ENCODE measurements at regions not wholly inside any gene's neighbourhood (a gene's known extent, or its start where the extent isn't known, plus 50 kb on each side); places are given as distances from the start of the nearest gene placed in this dataset.

DNA sequence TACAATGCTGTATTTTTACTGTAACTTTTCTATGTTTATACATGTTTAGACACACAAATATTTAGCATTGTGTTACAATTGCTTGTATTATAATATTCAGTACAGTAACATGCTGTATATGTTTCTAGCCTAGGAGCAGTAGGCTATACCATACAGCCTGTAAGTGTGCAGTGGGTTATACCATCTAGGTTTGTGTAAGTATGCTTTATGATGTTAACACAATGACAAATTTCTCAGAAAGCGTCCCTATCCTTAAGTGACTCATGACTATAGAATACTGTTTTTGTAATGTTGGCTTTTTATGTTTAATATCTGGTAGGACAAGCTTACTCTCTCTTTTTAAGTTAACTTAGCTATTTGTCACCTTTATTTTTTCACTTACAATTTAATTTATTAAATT lies 127.5 kb upstream of the THRB start:
- in situ Hi-C loops (cut with MboI; ENCODE audit: low sequenced_read_pairs) (no loop called here), intact Hi-C loops (cut with micrococcal nuclease) (no loop called here), dilution Hi-C loops (cut with HindIII; ENCODE audit: low sequenced_read_pairs, unreplicated experiment) (no loop called here)
- Histone ChIP-seq H2BK20ac (ENCODE audit: low read depth, low read length) (no peak overlapping the region), H3K27me3 (ENCODE audit: control insufficient read depth, insufficient read depth, low read length) (no peaks in the 10 kb centered on the region), H3K23ac (ENCODE audit: low read depth, low read length) (no peak overlapping the region), H3K27ac (ENCODE audit: insufficient read depth, low read length) (no peak overlapping the region), H4K8ac (ENCODE audit: low read depth in 2 of 2, low read length in 2 of 2) (no peak overlapping the region), H3K9ac (ENCODE audit: low read depth, low read length) (no peak overlapping the region), H2AK9ac (replicated peaks; ENCODE audit: low read depth, low read length, poor library complexity) (no peak overlapping the region), H2BK5ac (ENCODE audit: low read depth, low read length, poor library complexity, severe bottlenecking) (no peak overlapping the region), H2BK15ac (ENCODE audit: low read depth, low read length) (no peak overlapping the region), H3K18ac (ENCODE audit: low read depth, low read length) (no peak overlapping the region), H3K79me1 (ENCODE audit: low read depth in 1 of 2, low read length in 2 of 2) (no peaks in the 10 kb centered on the region), H2BK120ac (ENCODE audit: low read depth, low read length) (no peak overlapping the region), H3K4me2 (ENCODE audit: low read depth, low read length) (no peak overlapping the region), H3K9me3 (ENCODE audit: control insufficient read depth, insufficient read depth, low read length) (no peaks in the 10 kb centered on the region), H2AK5ac (ENCODE audit: low read depth, low read length) (no peak overlapping the region), H2AFZ (replicated peaks; ENCODE audit: low read length, poor library complexity) (no peak overlapping the region), H3K4me3 (ENCODE audit: insufficient read depth, low read depth, low read length) (no peak overlapping the region), H3K14ac (replicated peaks; ENCODE audit: low read depth, low read length) (no peak overlapping the region), H3K4ac (ENCODE audit: low read depth, low read length) (no peak overlapping the region), H4K91ac (ENCODE audit: insufficient read depth, low read depth, low read length) (no peak overlapping the region), H4K20me1 (ENCODE audit: insufficient read depth, low read length) (no peaks in the 10 kb centered on the region), H3K4me1 (ENCODE audit: control insufficient read depth, insufficient read depth, low read length) (no peaks in the 10 kb centered on the region), H3K36me3 (ENCODE audit: control insufficient read depth, insufficient read depth, low read length) (no peaks in the 10 kb centered on the region), H3K56ac (ENCODE audit: extremely low read depth, insufficient read depth, low read length) (no peak overlapping the region), H3K9me1 (ENCODE audit: insufficient read depth, low read length) (no peaks in the 10 kb centered on the region), H4K5ac (ENCODE audit: low read depth, low read length) (no peak overlapping the region)
- no TSS peak for BruUV-seq (replicated peaks)
- ATAC-seq (ENCODE audit: low read depth) = no peak
- POLR2A ChIA-PET (ENCODE audit: unreplicated experiment) = no interaction called here
- CTCF ChIA-PET = interaction anchor here (0.6 to 1.2 kb wide), 3 partner anchors 10 to 623 kb away, joined by 3 to 7 read pairs (median 5); no protein-coding TSS in a partner anchor
- no peak for DNase-seq
- WGBS, 2 experiments (ENCODE audit: extremely low coverage in 2 of 2, insufficient read length in 1 of 2) = no CpG with 5 or more reads among the region's 1 CpG
- TF ChIP-seq CTCF (conservative IDR thresholded peaks at IDR 0.05; ENCODE audit: low read depth, low read length) (no peak), USF2 (IDR thresholded peaks at IDR 0.05; ENCODE audit: low read depth, low read length) (no peak), POLR2A (IDR thresholded peaks at IDR 0.05; ENCODE audit: low read depth, low read length) (no peak), CEBPB (IDR thresholded peaks at IDR 0.05; ENCODE audit: low read depth, low read length) (no peak), CHD1 (IDR thresholded peaks at IDR 0.05; ENCODE audit: low read depth, low read length) (no peak), MAFK (IDR thresholded peaks at IDR 0.05; ENCODE audit: low read depth, low read length) (no peak), RAD21 (IDR thresholded peaks at IDR 0.05; ENCODE audit: low read length) (no peak), RFX5 (IDR thresholded peaks at IDR 0.05; ENCODE audit: low read depth, low read length) (no peak), BHLHE40 (IDR thresholded peaks at IDR 0.05; ENCODE audit: low read depth, low read length) (no peak), SMC3 (IDR thresholded peaks at IDR 0.05; ENCODE audit: low read depth, low read length) (no peak), ELK1 (IDR thresholded peaks at IDR 0.05; ENCODE audit: borderline replicate concordance, low read depth, low read length) (no peak), RCOR1 (IDR thresholded peaks at IDR 0.05; ENCODE audit: insufficient replicate concordance, low read length) (no peak), MAZ (IDR thresholded peaks at IDR 0.05; ENCODE audit: borderline replicate concordance, low read depth, low read length) (no peak), MXI1 (IDR thresholded peaks at IDR 0.05; ENCODE audit: borderline replicate concordance, low read depth, low read length) (no peak), NFE2L2 (IDR thresholded peaks at IDR 0.05; ENCODE audit: low read depth, low read length) (no peak), FOS (IDR thresholded peaks at IDR 0.05; ENCODE audit: low read depth, low read length) (no peak)
